NCI-H2227 (cell line): ENCODE measurements at regions not wholly inside any gene's neighbourhood (a gene's known extent, or its start where the extent isn't known, plus 50 kb on each side); places are given as distances from the start of the nearest gene placed in this dataset.
"Not testable (repeated sequence)": the region's sequence is repeated elsewhere in the genome, so short reads cannot be mapped to it uniquely, and the experiment has no call there.

Experiments used
- DNase-seq: peaks from one replicate; lab custom pipeline; 2025; ENCODE audit not compliant: unreplicated experiment; lab: John Stamatoyannopoulos, UW

GRCh38 chr7:119761776-119762175 lies 511.2 kb upstream of the KCND2 start:
- no peak for DNase-seq

GRCh38 chr7:119782286-119782685 lies 490.7 kb upstream of the KCND2 start:
- DNase-seq = no peak

- no peak for DNase-seq
Observed at GRCh38 chr7:119783799-119784198, 489.2 kb upstream of the KCND2 start.

- DNase-seq = no peak
Observed at GRCh38 chr7:119802147-119802546, 470.8 kb upstream of the KCND2 start.

GRCh38 chr7:119825091-119825655 lies 447.8 kb upstream of the KCND2 start:
- no peak for DNase-seq

- no peak for DNase-seq
Observed at GRCh38 chr7:119826547-119826946, 446.4 kb upstream of the KCND2 start.

- DNase-seq = no peak
Observed at GRCh38 chr7:119838444-119838843, 434.5 kb upstream of the KCND2 start.

- no peak for DNase-seq
Observed at GRCh38 chr7:119842337-119842736, 430.6 kb upstream of the KCND2 start.

GRCh38 chr7:119842786-119843185 lies 430.2 kb upstream of the KCND2 start:
- no peak for DNase-seq

GRCh38 chr7:119861385-119861784 lies 411.6 kb upstream of the KCND2 start:
- no peak for DNase-seq

- DNase-seq = no peak
Observed at GRCh38 chr7:119868387-119868786, 404.6 kb upstream of the KCND2 start.

GRCh38 chr7:119879835-119880234 lies 393.1 kb upstream of the KCND2 start:
- DNase-seq = no peak

- no peak for DNase-seq
Observed at GRCh38 chr7:119886007-119886406, 387.0 kb upstream of the KCND2 start.

GRCh38 chr7:119886525-119886924 lies 386.4 kb upstream of the KCND2 start:
- DNase-seq = not testable (repeated sequence)

GRCh38 chr7:119888251-119888650 lies 384.7 kb upstream of the KCND2 start:
- no peak for DNase-seq

- no peak for DNase-seq
Observed at GRCh38 chr7:119890631-119891030, 382.3 kb upstream of the KCND2 start.

GRCh38 chr7:119895320-119895719 lies 377.7 kb upstream of the KCND2 start:
- DNase-seq = no peak

GRCh38 chr7:119896386-119896785 lies 376.6 kb upstream of the KCND2 start:
- no peak for DNase-seq

- no peak for DNase-seq
Observed at GRCh38 chr7:119900996-119901672, 371.8 kb upstream of the KCND2 start.

- no peak for DNase-seq
Observed at GRCh38 chr7:119903085-119903484, 369.9 kb upstream of the KCND2 start.

- no peak for DNase-seq
Observed at GRCh38 chr7:119905495-119905894, 367.5 kb upstream of the KCND2 start.

GRCh38 chr7:119908948-119909347 lies 364.0 kb upstream of the KCND2 start:
- DNase-seq = no peak

- not testable (repeated sequence) for DNase-seq
Observed at GRCh38 chr7:119914119-119914518, 358.9 kb upstream of the KCND2 start.
